Mesenchymal stem cell (in vitro differentiated cells and primary cell): ENCODE measurements at regions not wholly inside any gene's neighbourhood (a gene's known extent, or its start where the extent isn't known, plus 50 kb on each side); places are given as distances from the start of the nearest gene placed in this dataset.
"Not testable (repeated sequence)": the region's sequence is repeated elsewhere in the genome, so short reads cannot be mapped to it uniquely, and the experiment has no call there.

Experiments
- DNase-seq: peaks from one replicate; pipeline ENCODE4 v3.0.0-alpha.2; 2013
- H2AFZ ChIP-seq: one replicate; pipeline ENCODE4 v1.6.1; 2013; ENCODE audit warnings: low read depth, mild to moderate bottlenecking, control low read depth, inconsistent platforms, low read length, moderate library complexity
- H2AK5ac ChIP-seq: 2 replicates; pipeline ENCODE4 v1.6.1; 2013; ENCODE audit warnings: low read length, moderate library complexity, mild to moderate bottlenecking, inconsistent platforms; ENCODE audit not compliant: severe bottlenecking
- H2BK120ac ChIP-seq: one replicate; pipeline ENCODE4 v1.6.1; 2013; ENCODE audit warnings: low read depth, mild to moderate bottlenecking, inconsistent platforms, low read length, moderate library complexity
- H2BK12ac ChIP-seq, 2 experiments: one replicate each; pipeline ENCODE4 v1.6.1; 2013; ENCODE audit warnings: inconsistent platforms in 2 of 2, low read length in 2 of 2, mild to moderate bottlenecking in 2 of 2, moderate library complexity in 2 of 2, control low read depth in 1 of 2
- H2BK15ac ChIP-seq: one replicate; pipeline ENCODE4 v1.6.1; 2013; ENCODE audit warnings: mild to moderate bottlenecking, low read depth, inconsistent platforms; ENCODE audit not compliant: poor library complexity, severe bottlenecking
- H2BK5ac ChIP-seq: 2 replicates; pipeline ENCODE4 v1.6.1; 2013; ENCODE audit warnings: low read depth, mild to moderate bottlenecking, low read length, control low read depth, inconsistent platforms; ENCODE audit not compliant: poor library complexity, severe bottlenecking
- H3K14ac ChIP-seq, 2 experiments: one replicate each; pipeline ENCODE4 v1.6.1; 2013; ENCODE audit warnings: inconsistent platforms in 2 of 2, low read length in 2 of 2, control low read depth in 1 of 2, mild to moderate bottlenecking in 1 of 2, moderate library complexity in 1 of 2
- H3K18ac ChIP-seq, 2 experiments: one replicate each; pipeline ENCODE4 v1.6.1; 2013; ENCODE audit warnings: inconsistent platforms in 2 of 2, low read length in 2 of 2, control low read depth in 1 of 2, low read depth in 1 of 2, mild to moderate bottlenecking in 1 of 2
- H3K23ac ChIP-seq, 2 experiments: one replicate each; pipeline ENCODE4 v1.6.1; 2013; ENCODE audit warnings: inconsistent platforms in 2 of 2, low read length in 2 of 2, mild to moderate bottlenecking in 2 of 2, moderate library complexity in 2 of 2, control low read depth in 1 of 2
- H3K27ac ChIP-seq: 2 replicates; pipeline ENCODE4 v1.5.1; 2013; ENCODE audit warnings: mild to moderate bottlenecking, moderate library complexity, low read length, control low read depth, inconsistent platforms; ENCODE audit not compliant: poor library complexity, severe bottlenecking
- H3K27me3 ChIP-seq, 2 experiments: 2 replicates each; pipeline versions ENCODE4 v1.6.1 to v1.7.0; 2013; ENCODE audit warnings: low read length in 2 of 2, mild to moderate bottlenecking in 2 of 2, moderate library complexity in 2 of 2, control low read depth in 1 of 2, inconsistent platforms in 1 of 2; ENCODE audit not compliant: control insufficient read depth in 1 of 2, insufficient read depth in 1 of 2
- H3K36me3 ChIP-seq, 2 experiments: 2 replicates each; pipeline versions ENCODE4 v1.6.1 to v1.7.0; 2013; ENCODE audit warnings: low read length in 2 of 2, control low read depth in 1 of 2, inconsistent platforms in 1 of 2, low read depth in 1 of 2, mild to moderate bottlenecking in 1 of 2; ENCODE audit not compliant: insufficient read depth in 2 of 2, control insufficient read depth in 1 of 2
- H3K4ac ChIP-seq, 2 experiments: one replicate each; pipeline ENCODE4 v1.6.1; 2013; ENCODE audit warnings: inconsistent platforms in 2 of 2, low read length in 2 of 2, mild to moderate bottlenecking in 2 of 2, moderate library complexity in 2 of 2, control low read depth in 1 of 2, low read depth in 1 of 2
- H3K4me1 ChIP-seq: 2 replicates; pipeline ENCODE4 v1.6.1; 2013; ENCODE audit warnings: low read depth, low read length, control low read depth; ENCODE audit not compliant: control insufficient read depth, insufficient read depth
- H3K4me2 ChIP-seq: 2 replicates; pipeline ENCODE4 v1.6.1; 2013; ENCODE audit warnings: low read length, mild to moderate bottlenecking, inconsistent platforms; ENCODE audit not compliant: poor library complexity, severe bottlenecking
- H3K4me3 ChIP-seq, 2 experiments: 2 replicates each; pipeline versions ENCODE4 v1.5.1 to v1.7.0; 2013; ENCODE audit warnings: low read length in 2 of 2, mild to moderate bottlenecking in 2 of 2, control low read depth in 1 of 2, low read depth in 1 of 2; ENCODE audit not compliant: insufficient read depth in 1 of 2
- H3K79me1 ChIP-seq: replicated peaks from 2 replicates; pipeline ENCODE4 v1.6.1; 2013; ENCODE audit warnings: mild to moderate bottlenecking, control low read depth, low read length, inconsistent platforms; ENCODE audit not compliant: poor library complexity, severe bottlenecking
- H3K9ac ChIP-seq: 2 replicates; pipeline ENCODE4 v1.7.0; 2013; ENCODE audit warnings: mild to moderate bottlenecking, low read length, moderate library complexity
- H3K9me3 ChIP-seq: 2 replicates; pipeline ENCODE4 v1.7.0; 2013; ENCODE audit warnings: mild to moderate bottlenecking, low read length; ENCODE audit not compliant: control insufficient read depth
- H4K8ac ChIP-seq: one replicate; pipeline ENCODE4 v1.6.1; 2013; ENCODE audit warnings: inconsistent platforms, mild to moderate bottlenecking, low read length, moderate library complexity
- H4K91ac ChIP-seq: one replicate; pipeline ENCODE4 v1.6.1; 2013; ENCODE audit warnings: mild to moderate bottlenecking, low read length, inconsistent platforms
- WGBS: methylation state at CpG from one replicate; pipeline ENCODE4 v1.1.7; 2013; ENCODE audit warnings: mixed read lengths; 5-methylcytosine and 5-hydroxymethylcytosine counted together

GRCh38 chr16:60642956-60643355 is 1393.3 kb downstream of the CDH8 start:
- H2BK15ac ChIP-seq, result no peak overlapping the region
- no peak overlapping the region for H3K4ac ChIP-seq
- H3K18ac ChIP-seq, result no peak overlapping the region
- H3K27me3 ChIP-seq, result no peaks in the 10 kb centered on the region
- H3K23ac ChIP-seq, result no peak overlapping the region
- no peak overlapping the region for H4K91ac ChIP-seq
- no peak overlapping the region for H2BK5ac ChIP-seq
- no peaks in the 10 kb centered on the region for H3K36me3 ChIP-seq
- no peak overlapping the region for H2BK12ac ChIP-seq
- no peaks in the 10 kb centered on the region for H3K4me1 ChIP-seq
- H3K14ac ChIP-seq, result no peak overlapping the region
- no peak for DNase-seq
- H3K27ac ChIP-seq, result no peak overlapping the region
- no peak overlapping the region for H3K9ac ChIP-seq
- H3K9me3 ChIP-seq, result no peaks in the 10 kb centered on the region
- no peak overlapping the region for H4K8ac ChIP-seq
- H3K79me1 ChIP-seq, result no peaks in the 10 kb centered on the region
- H2BK120ac ChIP-seq, result no peak overlapping the region
- H3K4me2 ChIP-seq, result no peak overlapping the region
- no peak overlapping the region for H2AK5ac ChIP-seq
- H3K4me3 ChIP-seq, result no peak overlapping the region
- no peak overlapping the region for H2AFZ ChIP-seq

- Histone ChIP-seq H3K4me2 (no peak overlapping the region), H3K27me3 (no peaks in the 10 kb centered on the region), H4K91ac (no peak overlapping the region), H2BK15ac (no peak overlapping the region), H3K4ac (no peak overlapping the region), H3K14ac (no peak overlapping the region), H2BK5ac (no peak overlapping the region), H3K4me1 (no peaks in the 10 kb centered on the region), H2BK12ac (no peak overlapping the region), H3K9ac (no peak overlapping the region), H3K23ac (no peak overlapping the region), H3K36me3 (no peaks in the 10 kb centered on the region), H3K27ac (no peak overlapping the region), H3K4me3 (no peak overlapping the region), H4K8ac (no peak overlapping the region), H3K9me3 (no peaks in the 10 kb centered on the region), H3K79me1 (no peaks in the 10 kb centered on the region), H3K18ac (no peak overlapping the region), H2AK5ac (no peak overlapping the region), H2BK120ac (no peak overlapping the region), H2AFZ (no peak overlapping the region)
- DNase-seq, result no peak
- WGBS, result 80% methylated on average over 17 of the region's 17 CpGs
These were observed 1395.1 kb downstream of the CDH8 start for GRCh38 chr16:60641067-60641665.

DNA sequence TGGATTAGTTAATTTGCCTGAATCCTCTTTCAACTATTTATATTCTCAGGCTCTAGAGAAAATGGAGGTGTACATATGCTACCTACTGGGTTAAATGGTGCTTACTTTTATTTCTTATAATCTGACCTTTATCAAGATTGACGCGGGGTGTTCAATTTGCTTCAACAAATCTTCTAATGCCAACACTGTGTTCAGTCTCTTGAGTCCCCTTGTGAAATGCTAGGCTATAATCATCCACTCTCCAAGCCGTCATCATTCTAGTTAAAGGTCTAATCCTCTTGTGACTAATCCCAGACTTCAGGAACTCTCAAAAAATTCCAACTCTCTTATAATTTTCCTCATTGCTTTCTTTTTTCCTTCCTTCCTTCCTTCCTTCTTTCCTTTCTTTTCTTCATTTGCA is 1396.2 kb downstream of the CDH8 start:
- H3K23ac ChIP-seq, result no peak overlapping the region
- no peak overlapping the region for H4K8ac ChIP-seq
- no peaks in the 10 kb centered on the region for H3K4me1 ChIP-seq
- no peak overlapping the region for H3K4me3 ChIP-seq
- H3K27me3 ChIP-seq, result no peaks in the 10 kb centered on the region
- H2AFZ ChIP-seq, result no peak overlapping the region
- no peak overlapping the region for H2BK12ac ChIP-seq
- no peak overlapping the region for H3K4ac ChIP-seq
- no peak for DNase-seq
- H3K4me2 ChIP-seq, result no peak overlapping the region
- no peak overlapping the region for H3K18ac ChIP-seq
- H3K79me1 ChIP-seq, result no peaks in the 10 kb centered on the region
- no peak overlapping the region for H3K9ac ChIP-seq
- H3K36me3 ChIP-seq, result no peaks in the 10 kb centered on the region
- no peak overlapping the region for H2BK15ac ChIP-seq
- H4K91ac ChIP-seq, result no peak overlapping the region
- no peak overlapping the region for H3K14ac ChIP-seq
- H2BK5ac ChIP-seq, result no peak overlapping the region
- H3K27ac ChIP-seq, result no peak overlapping the region
- H2BK120ac ChIP-seq, result no peak overlapping the region
- 86% methylated on average over 3 of the region's 3 CpGs for WGBS
- H3K9me3 ChIP-seq, result no peaks in the 10 kb centered on the region
- H2AK5ac ChIP-seq, result no peak overlapping the region

- H3K9ac ChIP-seq, DNase-seq, H3K27ac ChIP-seq, H3K27me3 ChIP-seq, H4K91ac ChIP-seq, H3K4me2 ChIP-seq, H2BK15ac ChIP-seq, H2AK5ac ChIP-seq, H3K18ac ChIP-seq, H3K36me3 ChIP-seq, H3K79me1 ChIP-seq, H3K4me1 ChIP-seq, H3K23ac ChIP-seq, H2BK12ac ChIP-seq, H3K14ac ChIP-seq, H3K4ac ChIP-seq, H2BK5ac ChIP-seq, H4K8ac ChIP-seq, H2AFZ ChIP-seq, H3K4me3 ChIP-seq, H2BK120ac ChIP-seq: not testable (repeated sequence)
- WGBS, result 76% methylated on average over 5 of the region's 5 CpGs
- peaks cover 26% of the 10 kb centered on the region for H3K9me3 ChIP-seq
These were observed 1399.6 kb downstream of the CDH8 start for GRCh38 chr16:60636636-60637035.
